GM23338 (cell line): ENCODE measurements at regions not wholly inside any gene's neighbourhood (a gene's known extent, or its start where the extent isn't known, plus 50 kb on each side); places are given as distances from the start of the nearest gene placed in this dataset.

ENCODE experiments used
- EZH2 ChIP-seq: fragments of 200-600 bp; sonication (generic); IDR thresholded peaks from one replicate; pipeline ENCODE4 v1.8.0; 2017; ENCODE audit warnings: antibody characterized with exemption, mild to moderate bottlenecking, low read depth; ENCODE audit not compliant: unreplicated experiment
- POLR2AphosphoS5 ChIP-seq: IDR thresholded peaks from 2 replicates; pipeline ENCODE4 v1.6.1; 2016; ENCODE audit warnings: antibody characterized with exemption, low read depth
- TF ChIP-seq, protein P1 (sequence below): IDR thresholded peaks from 2 replicates; pipeline ENCODE4 v1.6.1; 2016; ENCODE audit warnings: antibody characterized with exemption

DNA sequence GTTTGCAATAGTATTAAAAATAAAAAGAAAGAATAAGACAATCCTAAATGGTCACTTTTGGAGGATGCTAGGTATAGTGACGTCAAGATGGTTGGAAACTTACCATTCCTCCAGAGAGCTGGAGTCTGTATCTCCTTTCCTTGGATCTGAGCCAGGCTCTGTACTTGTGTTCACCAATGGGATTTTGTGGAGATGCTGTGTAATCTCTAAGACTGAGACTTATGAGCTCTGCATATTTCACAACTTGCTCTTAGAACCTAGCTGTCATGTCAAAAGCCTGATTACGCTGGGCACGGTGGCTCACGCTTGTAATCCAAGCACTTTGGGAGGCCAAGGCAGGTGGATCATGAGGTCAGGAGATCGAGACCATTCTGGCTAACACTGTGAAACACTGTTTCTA, 126.8 kb upstream of the CLSTN2 start:
- no peak for TF ChIP-seq POLR2AphosphoS5
- no peak for TF ChIP-seq EZH2
- TF ChIP-seq, protein P1, sequence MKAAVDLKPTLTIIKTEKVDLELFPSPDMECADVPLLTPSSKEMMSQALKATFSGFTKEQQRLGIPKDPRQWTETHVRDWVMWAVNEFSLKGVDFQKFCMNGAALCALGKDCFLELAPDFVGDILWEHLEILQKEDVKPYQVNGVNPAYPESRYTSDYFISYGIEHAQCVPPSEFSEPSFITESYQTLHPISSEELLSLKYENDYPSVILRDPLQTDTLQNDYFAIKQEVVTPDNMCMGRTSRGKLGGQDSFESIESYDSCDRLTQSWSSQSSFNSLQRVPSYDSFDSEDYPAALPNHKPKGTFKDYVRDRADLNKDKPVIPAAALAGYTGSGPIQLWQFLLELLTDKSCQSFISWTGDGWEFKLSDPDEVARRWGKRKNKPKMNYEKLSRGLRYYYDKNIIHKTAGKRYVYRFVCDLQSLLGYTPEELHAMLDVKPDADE: no peak
